H9 (cell line): ENCODE measurements at regions not wholly inside any gene's neighbourhood (a gene's known extent, or its start where the extent isn't known, plus 50 kb on each side); places are given as distances from the start of the nearest gene placed in this dataset.

Experiments
- DNase-seq: peaks from one replicate; pipeline ENCODE4 v3.0.0-alpha.2; 2017
- H2AFZ ChIP-seq: one replicate; pipeline ENCODE4 v1.6.1; 2013; ENCODE audit warnings: mild to moderate bottlenecking, low read length, control low read depth, moderate library complexity
- H2AK5ac ChIP-seq: 2 replicates; pipeline ENCODE4 v1.6.1; 2013; ENCODE audit warnings: low read length, control low read depth, mixed read lengths; ENCODE audit not compliant: insufficient read length
- H2BK120ac ChIP-seq: one replicate; pipeline ENCODE4 v1.6.1; 2013; ENCODE audit warnings: low read depth, mild to moderate bottlenecking, low read length, control low read depth, inconsistent platforms; ENCODE audit not compliant: poor library complexity, severe bottlenecking
- H2BK12ac ChIP-seq: 2 replicates; pipeline ENCODE4 v1.6.1; 2013; ENCODE audit warnings: low read length, control low read depth, mixed read lengths, low read depth; ENCODE audit not compliant: insufficient read length
- H2BK15ac ChIP-seq: 2 replicates; pipeline ENCODE4 v1.6.1; 2013; ENCODE audit warnings: low read depth, low read length, control low read depth
- H2BK20ac ChIP-seq: one replicate; pipeline ENCODE4 v1.6.1; 2013; ENCODE audit warnings: low read depth, mild to moderate bottlenecking, low read length, control low read depth, inconsistent platforms; ENCODE audit not compliant: poor library complexity, severe bottlenecking
- H2BK5ac ChIP-seq: 2 replicates; pipeline ENCODE4 v1.6.1; 2013; ENCODE audit warnings: low read length, control low read depth, mixed read lengths; ENCODE audit not compliant: insufficient read length
- H3K14ac ChIP-seq: 2 replicates; pipeline ENCODE4 v1.6.1; 2013; ENCODE audit warnings: low read length, control low read depth; ENCODE audit not compliant: insufficient read depth
- H3K18ac ChIP-seq: 2 replicates; pipeline ENCODE4 v1.6.1; 2013; ENCODE audit warnings: low read depth, mild to moderate bottlenecking, mixed read lengths, low read length, control low read depth; ENCODE audit not compliant: insufficient read length
- H3K23ac ChIP-seq: 2 replicates; pipeline ENCODE4 v1.6.1; 2013; ENCODE audit warnings: low read length, control low read depth, mixed read lengths, low read depth; ENCODE audit not compliant: insufficient read length
- H3K23me2 ChIP-seq: 2 replicates; pipeline ENCODE4 v1.6.1; 2013; ENCODE audit warnings: low read depth, mild to moderate bottlenecking, mixed read lengths, low read length, control low read depth; ENCODE audit not compliant: insufficient read length, poor library complexity, severe bottlenecking
- H3K27ac ChIP-seq: 2 replicates; pipeline ENCODE4 v1.5.1; 2013; ENCODE audit warnings: low read length, control low read depth, mixed read lengths, low read depth; ENCODE audit not compliant: insufficient read length
- H3K27me3 ChIP-seq: 2 replicates; pipeline ENCODE4 v1.6.1; 2013; ENCODE audit warnings: low read length, control low read depth, inconsistent platforms; ENCODE audit not compliant: insufficient read depth
- H3K4ac ChIP-seq: 2 replicates; pipeline ENCODE4 v1.6.1; 2013; ENCODE audit warnings: low read depth, mild to moderate bottlenecking, control low read depth, inconsistent platforms, low read length, moderate library complexity
- H3K4me1 ChIP-seq: 2 replicates; pipeline ENCODE4 v1.6.1; 2013; ENCODE audit warnings: low read length, control low read depth, inconsistent platforms; ENCODE audit not compliant: insufficient read depth
- H3K4me2 ChIP-seq: 2 replicates; pipeline ENCODE4 v1.6.1; 2013; ENCODE audit warnings: low read length, control low read depth, mixed read lengths; ENCODE audit not compliant: insufficient read length, insufficient read depth
- H3K56ac ChIP-seq: 2 replicates; pipeline ENCODE4 v1.6.1; 2013; ENCODE audit warnings: low read depth, mild to moderate bottlenecking, mixed read lengths, low read length, control low read depth; ENCODE audit not compliant: insufficient read length
- H3K79me1 ChIP-seq: 2 replicates; pipeline ENCODE4 v1.6.1; 2013; ENCODE audit warnings: low read depth, mild to moderate bottlenecking, moderate library complexity, low read length, control low read depth, inconsistent platforms; ENCODE audit not compliant: insufficient read depth, poor library complexity, severe bottlenecking
- H3K79me2 ChIP-seq: 2 replicates; pipeline ENCODE4 v1.6.1; 2013; ENCODE audit warnings: low read length, control low read depth, inconsistent platforms; ENCODE audit not compliant: insufficient read depth
- H3K9ac ChIP-seq: 2 replicates; pipeline ENCODE4 v1.6.1; 2013; ENCODE audit warnings: low read length, control low read depth, mixed read lengths; ENCODE audit not compliant: insufficient read length; ENCODE audit errors: extremely low read depth
- H3K9me3 ChIP-seq: one replicate; pipeline ENCODE4 v1.6.1; 2013; ENCODE audit warnings: low read depth, low read length, inconsistent platforms; ENCODE audit not compliant: control insufficient read depth
- H3T11ph ChIP-seq: one replicate; pipeline ENCODE4 v1.6.1; 2013; ENCODE audit warnings: mild to moderate bottlenecking, low read length, control low read depth, inconsistent platforms
- H4K20me1 ChIP-seq: one replicate; pipeline ENCODE4 v1.6.1; 2013; ENCODE audit not compliant: control insufficient read depth, insufficient read length, insufficient read depth
- H4K5ac ChIP-seq: 2 replicates; pipeline ENCODE4 v1.6.1; 2013; ENCODE audit warnings: low read depth, mild to moderate bottlenecking, mixed read lengths, low read length, control low read depth; ENCODE audit not compliant: insufficient read length
- H4K8ac ChIP-seq: replicated peaks from 2 replicates; pipeline ENCODE4 v1.6.1; 2013; ENCODE audit warnings: low read length, control low read depth, mixed read lengths, low read depth; ENCODE audit not compliant: insufficient read length
- H4K91ac ChIP-seq: 2 replicates; pipeline ENCODE4 v1.6.1; 2013; ENCODE audit warnings: low read depth, mild to moderate bottlenecking, moderate library complexity, mixed read lengths, low read length, control low read depth; ENCODE audit not compliant: insufficient read length
- H3K27ac Mint-ChIP-seq, 3 experiments: 2 replicates in 2 of 3; 3 replicates in 1 of 3; pipeline ENCODE4 v1.8.0; 2020 to 2021; ENCODE audit warnings: mixed read lengths in 3 of 3, mild to moderate bottlenecking in 1 of 3, moderate library complexity in 1 of 3
- H3K27me3 Mint-ChIP-seq: 2 replicates; pipeline ENCODE4 v1.8.0; 2021; ENCODE audit warnings: low read depth, mild to moderate bottlenecking, moderate library complexity, mixed read lengths
- H3K36me3 Mint-ChIP-seq, 3 experiments: 2 replicates in 2 of 3; 3 replicates in 1 of 3; pipeline ENCODE4 v1.8.0; 2020 to 2021; ENCODE audit warnings: low read depth in 3 of 3, mixed read lengths in 3 of 3; ENCODE audit not compliant: insufficient read depth in 1 of 3
- H3K4me1 Mint-ChIP-seq, 2 experiments: 2 replicates each; pipeline ENCODE4 v1.8.0; 2020; ENCODE audit warnings: mixed read lengths in 2 of 2
- H3K4me3 Mint-ChIP-seq, 2 experiments: 2 replicates in 1 of 2; 3 replicates in 1 of 2; pipeline ENCODE4 v1.8.0; 2020 to 2021; ENCODE audit warnings: mild to moderate bottlenecking in 2 of 2, mixed read lengths in 2 of 2, moderate library complexity in 1 of 2
- H3K9me3 Mint-ChIP-seq, 2 experiments: 2 replicates in 1 of 2; 3 replicates in 1 of 2; pipeline ENCODE4 v1.8.0; 2020; ENCODE audit warnings: mild to moderate bottlenecking in 2 of 2, mixed read lengths in 2 of 2, moderate library complexity in 1 of 2
- CTCF ChIP-seq: fragments of 200-600 bp; sonication (generic); conservative IDR thresholded peaks from 3 replicates; pipeline ENCODE4 v1.8.0; 2021; ENCODE audit warnings: antibody characterized with exemption, mild to moderate bottlenecking
- WGBS: extraction: QIAGEN DNeasy Blood & Tissue Kit; methylation state at CpG from one replicate; pipeline ENCODE4 v1.1.7; 2013; ENCODE audit warnings: missing lambda C conversion rate, low lambda C conversion rate, mixed read lengths; ENCODE audit not compliant: insufficient read length; ENCODE audit errors: extremely low coverage; 5-methylcytosine and 5-hydroxymethylcytosine counted together

GRCh38 chr5:33034777-33035176, 323.7 kb downstream of the NPR3 start:
- no peak for TF ChIP-seq CTCF
- no CpG with 5 or more reads among the region's 1 CpG for WGBS
- Mint-ChIP-seq H3K4me1 (no peaks in the 10 kb centered on the region), H3K9me3 (peaks cover 0 to under 1% of the 10 kb centered on the region in 2 experiments; a peak in 1 of 5 replicates), H3K36me3 (0 out of 7 replicates have a peak, but pooled peaks cover 0 to 1% (median 0%) of the 10 kb centered on the region in 3 experiments), H3K27ac (no peak overlapping the region), H3K27me3 (no peaks in the 10 kb centered on the region), H3K4me3 (no peak overlapping the region)
- Histone ChIP-seq H2BK12ac (no peak overlapping the region), H3K27me3 (no peaks in the 10 kb centered on the region), H2AFZ (no peak overlapping the region), H3K79me1 (no peaks in the 10 kb centered on the region), H3K56ac (no peak overlapping the region), H4K91ac (no peak overlapping the region), H3K14ac (no peak overlapping the region), H3K4me1 (no peaks in the 10 kb centered on the region), H3K4me2 (no peak overlapping the region), H3K18ac (no peak overlapping the region), H3T11ph (no peak overlapping the region), H3K23me2 (no peaks in the 10 kb centered on the region), H2AK5ac (no peak overlapping the region), H4K20me1 (no peaks in the 10 kb centered on the region), H4K8ac (no peak overlapping the region), H2BK20ac (no peak overlapping the region), H2BK15ac (no peak overlapping the region), H3K23ac (no peak overlapping the region), H4K5ac (no peak overlapping the region), H2BK5ac (no peak overlapping the region), H3K9ac (no peak overlapping the region), H3K79me2 (no peaks in the 10 kb centered on the region), H2BK120ac (no peak overlapping the region), H3K9me3 (no peaks in the 10 kb centered on the region), H3K4ac (no peak overlapping the region), H3K27ac (no peak overlapping the region)
- DNase-seq, result no peak
